ENCODE measurements at regions not wholly inside any gene's neighbourhood (a gene's known extent, or its start where the extent isn't known, plus 50 kb on each side); places are given as distances from the start of the nearest gene placed in this dataset.

DNA sequence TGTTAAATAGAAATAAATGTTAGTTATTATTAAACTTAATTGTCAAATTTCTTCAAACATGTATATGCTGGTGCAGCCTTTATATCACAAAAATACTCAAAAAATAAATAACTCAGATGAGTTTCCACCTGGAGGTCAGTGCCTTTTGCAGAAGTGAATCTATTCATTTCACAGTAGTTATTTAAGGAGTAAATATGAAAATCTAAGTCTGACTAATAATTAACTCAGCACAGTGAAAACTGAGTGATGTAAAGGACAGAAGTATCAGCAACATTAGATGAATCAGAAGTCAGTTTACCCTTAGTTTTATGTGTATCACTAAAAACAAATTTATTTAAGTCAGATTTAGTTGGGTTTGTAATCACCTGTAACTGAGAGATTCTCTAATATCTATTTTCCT is 2135.4 kb downstream of the MRPL39 start:
- TF ChIP-seq POLR2AphosphoS5 (IDR thresholded peaks at IDR 0.05; ENCODE audit: borderline replicate concordance, low read depth, low read length) = no peak
- no peak for TF ChIP-seq EZH2 (IDR thresholded peaks at IDR 0.05)
- TF ChIP-seq FOXP2 (optimal IDR thresholded peaks at IDR 0.05; ENCODE audit: control extremely low read depth, extremely low read length, insufficient read depth) = no peak

Measured in SK-N-MC (cell line).